Breast epithelium (tissue), 3 donors: ENCODE measurements at regions not wholly inside any gene's neighbourhood (a gene's known extent, or its start where the extent isn't known, plus 50 kb on each side); places are given as distances from the start of the nearest gene placed in this dataset.

Source experiments
- CTCF ChIP-seq, 3 donors: fragments of 450-650 bp; IDR thresholded peaks; one replicate each; pipeline ENCODE4 v1.5.1; 2016 to 2017; ENCODE audit warnings: antibody characterized with exemption in 3 of 3, mild to moderate bottlenecking in 3 of 3, moderate library complexity in 3 of 3
- POLR2A ChIP-seq: fragments of 450-650 bp; IDR thresholded peaks from one replicate; pipeline ENCODE4 v1.6.1; 2016; ENCODE audit warnings: antibody characterized with exemption, mild to moderate bottlenecking, moderate library complexity
- POLR2AphosphoS5 ChIP-seq, 3 donors: sonication (generic); formaldehyde crosslinking; IDR thresholded peaks; one replicate each; pipeline ENCODE4 v1.6.1; 2017; ENCODE audit warnings: antibody characterized with exemption in 3 of 3

- TF ChIP-seq CTCF (IDR thresholded peaks at IDR 0.05): no peak
- TF ChIP-seq POLR2AphosphoS5 (IDR thresholded peaks at IDR 0.05): no peak
- TF ChIP-seq POLR2A: no peak
These were observed 154.6 kb upstream of the CTAGE1 start for GRCh38 chr18:22572341-22572740.
